ENCODE measurements at regions not wholly inside any gene's neighbourhood (a gene's known extent, or its start where the extent isn't known, plus 50 kb on each side); places are given as distances from the start of the nearest gene placed in this dataset.

DNA sequence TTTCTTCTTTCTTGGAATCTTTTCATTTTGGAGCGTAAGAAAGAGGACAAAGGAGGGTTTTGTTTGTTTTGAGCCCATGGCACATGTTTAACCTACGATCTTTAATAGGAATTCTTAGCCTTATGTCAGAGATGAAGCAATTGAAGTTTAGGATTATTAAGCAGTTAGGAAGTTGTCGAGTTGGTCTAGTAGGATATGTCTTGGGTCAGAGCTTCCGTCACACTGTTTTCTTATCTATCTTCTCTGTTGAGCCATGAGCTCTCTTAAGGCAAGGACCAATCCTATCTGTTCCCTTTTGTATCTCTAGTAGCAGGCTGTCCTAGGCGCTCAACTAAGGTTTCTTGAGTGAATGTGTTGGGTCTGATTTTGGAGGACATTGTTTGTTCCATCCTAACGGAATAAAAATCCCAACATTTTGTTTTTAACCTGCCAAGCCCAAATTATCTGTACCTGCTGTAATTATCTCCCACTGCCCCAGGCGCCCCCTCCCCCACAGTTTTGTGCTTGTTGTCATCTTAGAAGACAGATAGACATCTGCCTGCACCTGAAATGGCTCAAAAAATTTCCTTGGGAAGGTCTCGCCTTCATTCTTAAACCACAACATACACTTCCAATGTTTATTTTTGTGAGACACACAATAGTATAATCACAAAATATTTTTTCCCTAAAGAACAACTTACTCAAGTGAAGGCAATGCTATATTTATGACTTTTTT, 95.3 kb upstream of the GADD45A start:
- ChIA-PET CTCF (interaction anchor here (0.9 kb wide), 1 partner anchor 28 kb away, joined by 3 read pairs; no protein-coding TSS in a partner anchor), POLR2A (no interaction called here)
- WGBS (ENCODE audit: insufficient coverage), result 91% methylated on average over 4 of the region's 8 CpGs
- H3K27me3 ChIP-seq (replicated peaks in 1 of 4; ENCODE audit: control extremely low read depth in 1 of 4, control insufficient read depth in 3 of 4, insufficient read depth in 4 of 4, low read length in 3 of 4), result no peaks in the 10 kb centered on the region
- ATAC-seq (ENCODE audit: low read depth) (no peak), DNase-seq (no peak)
- H4K20me1 ChIP-seq (ENCODE audit: control insufficient read depth, insufficient read depth, low read length, poor library complexity, severe bottlenecking), result no peaks in the 10 kb centered on the region
- no peak overlapping the region for H2AFZ ChIP-seq (ENCODE audit: insufficient read depth, low read depth, low read length, poor library complexity, severe bottlenecking)
- H3K9ac ChIP-seq (ENCODE audit: low read length), result no peak overlapping the region
- no peaks in the 10 kb centered on the region for H3K4me1 ChIP-seq (ENCODE audit: control insufficient read depth in 2 of 2, insufficient read depth in 2 of 2, low read length in 2 of 2)
- H3K79me2 ChIP-seq (ENCODE audit: control insufficient read depth, insufficient read depth, low read length), result no peaks in the 10 kb centered on the region
- H3K27me3 Mint-ChIP-seq, result peaks cover 5% of the 10 kb centered on the region
- TF ChIP-seq, protein P1, sequence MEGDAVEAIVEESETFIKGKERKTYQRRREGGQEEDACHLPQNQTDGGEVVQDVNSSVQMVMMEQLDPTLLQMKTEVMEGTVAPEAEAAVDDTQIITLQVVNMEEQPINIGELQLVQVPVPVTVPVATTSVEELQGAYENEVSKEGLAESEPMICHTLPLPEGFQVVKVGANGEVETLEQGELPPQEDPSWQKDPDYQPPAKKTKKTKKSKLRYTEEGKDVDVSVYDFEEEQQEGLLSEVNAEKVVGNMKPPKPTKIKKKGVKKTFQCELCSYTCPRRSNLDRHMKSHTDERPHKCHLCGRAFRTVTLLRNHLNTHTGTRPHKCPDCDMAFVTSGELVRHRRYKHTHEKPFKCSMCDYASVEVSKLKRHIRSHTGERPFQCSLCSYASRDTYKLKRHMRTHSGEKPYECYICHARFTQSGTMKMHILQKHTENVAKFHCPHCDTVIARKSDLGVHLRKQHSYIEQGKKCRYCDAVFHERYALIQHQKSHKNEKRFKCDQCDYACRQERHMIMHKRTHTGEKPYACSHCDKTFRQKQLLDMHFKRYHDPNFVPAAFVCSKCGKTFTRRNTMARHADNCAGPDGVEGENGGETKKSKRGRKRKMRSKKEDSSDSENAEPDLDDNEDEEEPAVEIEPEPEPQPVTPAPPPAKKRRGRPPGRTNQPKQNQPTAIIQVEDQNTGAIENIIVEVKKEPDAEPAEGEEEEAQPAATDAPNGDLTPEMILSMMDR (IDR thresholded peaks at IDR 0.05), result no peak
- no peak for TF ChIP-seq EZH2 (IDR thresholded peaks at IDR 0.05; ENCODE audit: borderline replicate concordance, insufficient read depth, low read depth, low read length, poor library complexity, severe bottlenecking)
- no peak overlapping the region for H3K27ac Mint-ChIP-seq
- H3K4me2 ChIP-seq (replicated peaks; ENCODE audit: low read depth, low read length, poor library complexity, severe bottlenecking), result no peak overlapping the region
- intact Hi-C loops (cut with micrococcal nuclease), result no loop called here
- no peaks in the 10 kb centered on the region for H3K9me3 ChIP-seq (ENCODE audit: control extremely low read depth in 1 of 3, control insufficient read depth in 2 of 3, insufficient read depth in 1 of 3, low read length in 2 of 3)
- H3K9me3 Mint-ChIP-seq (ENCODE audit: insufficient read depth), result no peaks in the 10 kb centered on the region
- no peak overlapping the region for H3K27ac ChIP-seq (ENCODE audit: low read length in 2 of 2)
- H3K4me3 ChIP-seq (ENCODE audit: control extremely low read depth in 1 of 5, extremely low read depth in 1 of 5, insufficient read depth in 1 of 5, low read depth in 2 of 5, low read length in 4 of 5), result no peak overlapping the region
- H3K4me1 Mint-ChIP-seq, result no peaks in the 10 kb centered on the region
- no peaks in the 10 kb centered on the region for H3K36me3 ChIP-seq (replicated peaks in 1 of 2; ENCODE audit: control extremely low read depth in 1 of 2, control insufficient read depth in 1 of 2, extremely low read depth in 1 of 2, insufficient read depth in 2 of 2, low read length in 1 of 2)
- no peak overlapping the region for H3K4me3 Mint-ChIP-seq

DNA sequence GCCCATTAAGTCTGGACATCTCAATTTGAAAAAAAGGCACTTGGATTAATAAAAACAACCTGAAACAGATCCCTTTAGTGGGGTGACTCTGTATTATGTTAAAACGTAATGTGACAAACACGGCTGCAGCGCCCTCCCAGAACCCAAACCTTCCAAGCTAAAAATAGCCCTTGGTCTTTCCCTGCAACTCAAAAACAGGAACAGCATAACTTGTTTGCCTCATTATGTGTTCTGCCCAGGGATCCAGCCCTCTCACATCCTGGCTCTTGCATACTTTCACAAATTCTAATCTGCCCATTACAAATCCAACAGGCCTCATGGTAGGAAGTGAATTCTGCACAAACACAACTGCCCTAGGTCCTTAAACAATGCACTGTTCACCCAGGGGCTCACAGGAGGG, 94.7 kb upstream of the GADD45A start:
- Histone ChIP-seq H3K27ac (ENCODE audit: low read length in 2 of 2) (no peak overlapping the region), H3K9ac (ENCODE audit: low read length) (no peak overlapping the region), H3K79me2 (ENCODE audit: control insufficient read depth, insufficient read depth, low read length) (no peaks in the 10 kb centered on the region), H2AFZ (ENCODE audit: insufficient read depth, low read depth, low read length, poor library complexity, severe bottlenecking) (no peak overlapping the region), H3K4me3 (ENCODE audit: control extremely low read depth in 1 of 5, extremely low read depth in 1 of 5, insufficient read depth in 1 of 5, low read depth in 2 of 5, low read length in 4 of 5) (no peak overlapping the region), H3K9me3 (ENCODE audit: control extremely low read depth in 1 of 3, control insufficient read depth in 2 of 3, insufficient read depth in 1 of 3, low read length in 2 of 3) (no peaks in the 10 kb centered on the region), H3K4me2 (replicated peaks; ENCODE audit: low read depth, low read length, poor library complexity, severe bottlenecking) (no peak overlapping the region), H3K36me3 (replicated peaks in 1 of 2; ENCODE audit: control extremely low read depth in 1 of 2, control insufficient read depth in 1 of 2, extremely low read depth in 1 of 2, insufficient read depth in 2 of 2, low read length in 1 of 2) (no peaks in the 10 kb centered on the region), H3K4me1 (ENCODE audit: control insufficient read depth in 2 of 2, insufficient read depth in 2 of 2, low read length in 2 of 2) (no peaks in the 10 kb centered on the region), H4K20me1 (ENCODE audit: control insufficient read depth, insufficient read depth, low read length, poor library complexity, severe bottlenecking) (no peaks in the 10 kb centered on the region), H3K27me3 (replicated peaks in 1 of 4; ENCODE audit: control extremely low read depth in 1 of 4, control insufficient read depth in 3 of 4, insufficient read depth in 4 of 4, low read length in 3 of 4) (no peaks in the 10 kb centered on the region)
- intact Hi-C loops (cut with micrococcal nuclease), result no loop called here
- no peak overlapping the region for H3K27ac Mint-ChIP-seq
- H3K4me3 Mint-ChIP-seq, result no peak overlapping the region
- 16% methylated on average over 2 of the region's 3 CpGs for WGBS (ENCODE audit: insufficient coverage)
- no peaks in the 10 kb centered on the region for H3K4me1 Mint-ChIP-seq
- peaks cover 5% of the 10 kb centered on the region for H3K27me3 Mint-ChIP-seq
- DNase-seq (no peak), ATAC-seq (ENCODE audit: low read depth) (no peak)
- ChIA-PET POLR2A (no interaction called here), CTCF (interaction anchor here (0.9 kb wide), 1 partner anchor 29 kb away, joined by 3 read pairs; no protein-coding TSS in a partner anchor)
- TF ChIP-seq, protein P1 (IDR thresholded peaks at IDR 0.05), result no peak
- TF ChIP-seq EZH2 (IDR thresholded peaks at IDR 0.05; ENCODE audit: borderline replicate concordance, insufficient read depth, low read depth, low read length, poor library complexity, severe bottlenecking), result no peak
- H3K9me3 Mint-ChIP-seq (ENCODE audit: insufficient read depth), result no peaks in the 10 kb centered on the region
